AG08395 (cell line): ENCODE measurements at regions not wholly inside any gene's neighbourhood (a gene's known extent, or its start where the extent isn't known, plus 50 kb on each side); places are given as distances from the start of the nearest gene placed in this dataset.

Source experiments
- DNase-seq: peaks from one replicate; pipeline ENCODE4 v3.0.0; 2012; ENCODE audit warnings: mixed read lengths, low spot score

DNA sequence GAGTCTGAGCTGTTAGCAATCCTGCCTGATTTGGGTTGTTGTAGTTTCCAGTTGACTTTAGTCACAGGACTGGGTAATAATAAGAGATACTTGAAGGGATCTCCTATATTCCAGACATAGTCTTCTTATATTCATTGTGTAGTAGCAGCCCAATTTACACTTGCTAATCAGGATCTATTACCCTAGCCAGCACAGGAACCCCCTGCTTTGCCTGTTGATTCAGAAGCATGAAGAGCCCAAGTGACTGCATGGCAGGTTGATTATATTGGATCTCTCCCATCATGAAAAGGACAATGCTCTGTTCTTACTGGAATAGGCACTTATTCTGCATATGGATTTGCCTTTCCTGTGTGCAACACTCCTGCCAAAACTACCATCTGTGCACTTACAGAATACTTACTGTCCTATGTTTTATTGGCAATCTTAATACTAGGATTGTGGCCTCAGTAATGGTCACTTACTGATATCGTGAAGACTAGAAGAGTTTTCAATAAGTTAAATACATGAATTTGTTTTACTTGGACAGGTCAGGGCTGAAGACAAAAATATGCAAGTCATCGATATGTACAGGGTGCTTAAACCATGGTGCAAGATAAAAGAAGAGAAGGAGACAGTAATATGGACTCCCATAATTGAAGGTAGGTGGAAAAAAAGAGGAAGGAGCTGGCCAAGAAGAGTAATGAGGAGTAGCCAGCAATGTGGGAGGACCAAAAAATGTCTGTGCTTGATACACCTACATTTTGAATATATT, 304.1 kb downstream of the MCTP2 start:
- DNase-seq, result no peak

DNA sequence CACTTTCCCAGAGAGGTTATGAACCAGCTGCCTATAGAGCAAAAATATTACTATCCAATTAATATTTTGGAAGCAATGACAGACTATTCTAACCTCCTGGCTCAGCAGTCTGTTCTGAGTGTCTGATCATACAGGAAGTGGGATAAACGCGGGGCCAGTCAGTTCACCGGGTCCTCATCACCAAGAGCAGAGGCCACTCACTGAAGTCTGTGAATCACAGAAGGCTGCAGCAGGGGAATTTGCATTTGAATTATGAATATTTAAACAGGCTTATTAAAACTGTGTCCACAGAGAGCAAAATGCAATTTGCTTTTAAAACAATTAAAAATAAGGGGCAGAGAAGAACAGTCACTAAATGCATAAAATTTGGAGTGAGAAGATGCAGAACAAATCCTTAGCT, 305.2 kb downstream of the MCTP2 start:
- DNase-seq, result no peak

DNA sequence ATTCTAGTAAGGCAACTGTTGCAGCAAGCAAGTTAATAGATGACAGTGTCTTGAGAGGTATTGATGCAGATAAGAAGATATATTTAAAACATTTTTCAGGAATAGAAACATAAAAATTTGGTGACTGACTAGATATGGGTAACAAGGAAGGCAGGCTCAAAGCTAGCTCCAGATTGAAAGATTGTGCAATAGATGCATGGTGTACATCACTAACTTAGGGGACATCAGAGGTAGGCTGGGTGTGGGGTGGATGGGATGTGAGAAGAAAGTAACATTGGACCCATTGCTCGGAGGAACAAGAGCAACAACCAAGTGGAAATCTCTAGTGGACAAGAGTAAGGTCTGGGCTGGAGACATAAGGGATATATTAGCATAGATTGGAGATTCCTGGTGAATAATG, 306.9 kb downstream of the MCTP2 start:
- DNase-seq, result no peak

DNA sequence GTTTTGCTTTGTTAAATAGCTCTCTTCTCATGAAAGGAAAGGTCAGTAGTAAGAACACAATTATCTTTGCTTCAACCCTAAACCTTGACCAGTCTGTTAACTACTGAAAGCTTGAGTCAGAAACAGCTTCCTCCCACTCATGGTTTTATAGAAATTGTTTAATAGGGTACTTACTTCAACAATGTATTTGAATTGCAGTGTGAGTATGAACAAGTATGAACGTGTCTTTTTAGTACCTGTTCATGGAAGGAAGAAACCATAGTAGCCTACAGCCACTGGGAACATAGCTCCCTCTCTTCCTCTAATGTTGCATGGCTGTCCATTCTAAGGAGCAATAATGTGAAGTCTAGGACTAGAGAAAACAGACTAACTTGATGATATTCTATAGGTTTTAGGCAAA, 311.0 kb downstream of the MCTP2 start:
- DNase-seq, result no peak

DNA sequence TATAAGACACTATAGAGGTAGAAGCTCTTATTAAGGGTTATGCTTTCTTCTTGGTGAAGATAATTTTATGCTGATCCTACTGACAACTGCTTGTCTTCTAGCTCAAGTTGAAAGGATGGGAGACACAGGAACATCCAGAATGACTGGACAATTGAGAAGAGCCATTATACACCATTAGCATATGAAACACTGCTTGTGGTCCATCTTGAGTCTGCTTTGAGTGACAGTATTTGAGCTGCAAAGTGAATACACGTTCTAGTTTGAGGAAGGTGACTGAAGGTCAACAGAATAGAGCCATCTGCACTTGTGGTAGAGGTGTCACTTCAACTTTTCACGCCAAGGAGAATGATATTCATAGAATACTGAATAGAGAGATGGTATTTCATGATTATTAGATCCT, 315.4 kb downstream of the MCTP2 start:
- DNase-seq, result no peak

DNA sequence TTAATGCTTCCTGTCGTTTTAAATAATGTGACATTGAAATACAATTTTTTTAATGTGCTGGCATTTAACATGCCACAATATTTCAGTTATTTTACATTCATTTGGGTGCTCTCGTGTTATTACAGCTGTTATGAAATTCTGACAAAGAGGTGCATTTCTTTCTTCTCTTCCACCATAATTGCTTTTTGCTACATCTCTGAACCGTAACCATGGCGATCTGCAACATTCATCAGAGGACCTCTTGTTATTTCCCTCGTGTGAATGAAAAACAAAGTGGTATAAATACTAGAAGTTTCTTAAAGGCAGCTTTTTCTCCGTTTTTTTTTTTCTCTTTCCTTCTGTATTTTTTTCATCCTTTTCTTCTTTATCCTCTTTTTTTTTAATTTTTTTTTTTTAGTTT, 316.4 kb downstream of the MCTP2 start:
- no peak for DNase-seq

DNA sequence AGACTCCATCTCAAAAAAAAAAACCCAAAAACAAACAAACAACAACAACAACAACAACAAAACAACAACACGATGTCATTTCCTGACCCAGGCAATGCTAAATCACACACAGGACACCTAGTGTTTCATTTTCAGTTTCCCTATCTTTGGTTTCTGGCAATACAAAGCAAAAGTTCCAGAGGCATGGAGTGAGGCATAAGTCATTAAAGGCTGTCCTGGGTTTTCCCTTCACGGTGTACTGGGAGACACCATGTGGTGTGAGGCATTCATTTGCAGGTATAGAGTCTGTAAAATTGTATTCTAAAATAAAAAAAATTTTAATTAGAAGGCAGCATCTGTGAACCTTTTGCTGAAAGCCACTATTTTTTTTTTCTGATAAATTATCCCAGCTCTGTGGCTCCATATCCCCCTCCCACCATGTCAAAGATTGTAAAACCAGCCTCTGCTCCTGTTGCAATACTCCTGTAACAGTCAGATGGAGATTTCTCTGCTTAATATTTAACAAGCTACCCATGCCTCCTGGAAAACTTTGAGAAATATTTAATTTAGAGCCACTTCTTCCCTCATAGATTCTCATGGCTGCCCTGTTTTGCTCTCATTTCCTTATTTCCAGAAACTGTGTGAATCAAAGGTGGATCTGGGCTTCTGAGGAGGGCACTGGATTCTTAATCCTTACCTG, 324.6 kb downstream of the MCTP2 start:
- DNase-seq, result no peak

DNA sequence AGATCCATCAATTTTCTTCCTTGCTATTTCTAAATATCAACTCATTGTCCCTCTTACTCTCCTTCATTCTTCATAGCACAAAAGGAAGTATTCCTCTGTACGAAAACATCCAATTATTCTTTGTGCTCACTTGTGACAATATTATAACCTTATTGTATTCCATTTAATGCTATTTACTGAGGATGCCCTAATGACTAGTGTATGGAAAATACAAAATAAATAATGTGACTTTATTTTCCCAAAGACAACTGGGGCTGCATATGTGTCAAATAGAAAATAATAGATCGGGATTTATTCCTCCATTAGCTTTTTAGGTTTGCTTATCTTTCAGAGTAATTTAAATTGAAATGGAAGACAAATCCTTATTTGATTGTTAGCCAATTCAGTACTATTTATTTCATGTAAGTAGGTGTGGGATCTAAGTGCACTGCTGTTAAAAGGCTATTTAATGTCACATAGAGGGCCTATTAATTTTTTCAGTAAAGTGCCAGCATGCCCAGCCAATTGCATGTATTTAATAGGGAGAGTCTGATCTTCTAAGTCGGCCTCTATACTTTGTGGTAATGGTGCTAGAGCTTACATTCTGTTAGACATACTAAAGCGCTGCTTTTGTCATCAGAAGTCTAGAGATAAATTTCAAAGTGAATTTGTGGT, 329.8 kb downstream of the MCTP2 start:
- DNase-seq, result no peak

DNA sequence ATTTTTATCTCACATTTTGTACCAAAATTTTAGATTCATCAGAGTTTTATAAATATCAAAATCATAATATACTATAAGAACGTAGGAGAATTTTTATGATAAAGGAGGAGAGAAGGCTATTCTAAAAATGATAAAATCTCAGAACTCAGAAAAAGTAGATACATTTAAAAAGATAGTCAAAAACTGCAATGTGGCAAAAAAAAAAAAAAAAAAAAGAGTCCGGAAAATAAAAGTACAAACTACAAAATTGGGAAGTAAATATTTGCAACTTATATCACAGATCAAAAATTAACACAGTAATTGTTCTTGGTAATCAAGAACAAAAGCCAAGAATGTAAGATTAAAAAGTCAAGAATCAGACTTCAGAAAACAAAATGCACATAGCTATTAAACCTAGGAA, 332.1 kb downstream of the MCTP2 start:
- DNase-seq, result no peak

DNA sequence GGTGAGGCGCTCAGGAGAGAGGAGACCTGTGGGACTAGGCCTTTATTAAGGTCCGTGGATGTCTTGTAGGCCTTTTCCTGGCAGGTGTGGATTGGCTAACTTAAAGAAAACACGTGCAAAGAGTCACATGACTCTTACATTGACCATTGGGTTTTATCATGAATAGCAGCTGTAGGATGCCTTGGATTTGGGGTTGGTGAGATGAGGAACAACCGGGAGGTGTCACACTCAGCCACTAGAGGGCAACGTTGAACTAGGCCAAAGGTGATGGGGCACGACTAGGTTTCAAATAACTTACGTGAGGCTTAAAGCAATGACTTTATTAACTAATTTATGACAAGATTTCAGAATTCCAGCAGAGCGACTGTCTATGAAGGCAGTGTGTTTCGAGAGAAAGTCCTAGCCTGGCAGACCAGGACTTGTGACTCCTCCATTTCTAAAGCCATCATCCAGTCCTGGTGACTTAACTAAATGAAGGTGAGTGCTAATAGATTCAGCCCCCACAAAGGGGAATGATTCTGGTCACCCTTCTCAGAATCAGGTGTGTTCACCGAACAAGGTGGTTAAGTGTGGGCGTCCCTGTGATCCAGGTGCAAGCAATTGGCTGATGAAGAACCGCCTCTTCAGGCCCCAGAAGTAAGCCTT, 345.6 kb downstream of the MCTP2 start:
- no peak for DNase-seq

DNA sequence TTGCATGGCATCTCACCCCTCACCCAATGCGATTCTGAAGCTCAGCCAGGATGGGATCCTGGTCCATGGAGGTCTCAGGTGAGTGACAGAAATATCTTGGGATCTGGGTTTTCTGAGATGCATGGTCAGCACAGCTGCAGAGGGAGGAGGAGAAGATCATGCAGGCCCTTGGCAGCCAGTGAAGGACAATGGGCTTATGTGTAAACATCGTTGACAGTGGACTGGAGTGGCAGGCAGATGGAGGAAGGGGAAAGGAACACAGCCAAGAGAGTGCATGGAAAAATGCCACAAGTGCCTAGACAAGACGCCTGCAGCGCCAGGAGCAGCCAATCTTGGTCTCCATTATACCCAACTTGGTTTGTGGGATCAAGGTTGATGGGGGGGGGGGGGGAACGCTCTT, 347.9 kb downstream of the MCTP2 start:
- DNase-seq, result no peak

DNA sequence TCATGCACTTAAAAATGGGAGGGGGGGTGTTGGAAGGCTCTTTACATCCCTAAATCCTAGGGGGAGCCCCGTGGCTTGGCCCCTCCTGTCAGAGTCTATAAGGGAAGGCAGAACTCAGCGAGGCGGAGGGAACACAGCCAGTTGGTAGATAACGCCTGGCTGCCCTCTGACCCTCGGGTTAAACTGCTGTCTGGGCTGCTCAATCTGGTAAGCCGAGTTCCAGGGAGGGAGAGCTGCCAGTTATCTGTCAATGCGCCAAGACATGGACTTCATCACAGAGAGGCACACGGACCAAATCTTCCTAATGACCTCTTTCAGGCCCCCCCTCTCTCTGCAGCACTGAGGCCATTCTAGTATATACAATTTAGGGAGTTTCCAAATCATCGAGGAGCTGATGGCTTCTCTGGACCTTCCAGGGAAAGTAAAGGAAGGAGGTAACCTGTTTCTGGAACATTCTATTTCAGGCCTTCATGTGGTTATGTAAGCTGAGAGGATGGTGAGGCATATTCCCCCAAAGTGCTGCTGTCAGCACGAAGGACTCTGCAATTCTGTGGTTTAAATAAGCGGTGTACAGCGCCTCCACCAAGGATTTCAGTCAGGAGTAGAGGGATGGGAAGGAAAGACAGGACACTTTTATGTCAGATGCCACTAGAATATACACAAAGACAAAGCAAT, 349.0 kb downstream of the MCTP2 start:
- DNase-seq, result no peak

DNA sequence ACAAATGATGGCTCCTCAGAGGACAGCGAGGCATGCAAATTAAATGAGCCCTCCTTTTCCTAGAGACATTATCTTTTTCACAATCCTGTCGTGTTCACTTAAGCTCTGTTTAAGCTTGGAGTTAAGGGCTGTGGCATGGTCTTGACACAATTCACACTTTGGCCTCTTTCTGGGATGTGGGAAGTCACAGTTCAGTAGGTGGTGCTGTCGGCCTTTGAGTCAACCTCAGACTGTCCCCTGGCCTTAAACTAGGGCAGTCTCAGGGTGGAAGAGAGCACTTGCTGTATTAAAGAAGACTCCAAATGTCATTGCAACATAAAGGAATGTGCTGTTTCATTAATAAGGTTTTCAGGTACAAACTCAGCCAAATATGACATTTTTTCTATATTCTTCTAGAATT, 351.0 kb downstream of the MCTP2 start:
- no peak for DNase-seq

DNA sequence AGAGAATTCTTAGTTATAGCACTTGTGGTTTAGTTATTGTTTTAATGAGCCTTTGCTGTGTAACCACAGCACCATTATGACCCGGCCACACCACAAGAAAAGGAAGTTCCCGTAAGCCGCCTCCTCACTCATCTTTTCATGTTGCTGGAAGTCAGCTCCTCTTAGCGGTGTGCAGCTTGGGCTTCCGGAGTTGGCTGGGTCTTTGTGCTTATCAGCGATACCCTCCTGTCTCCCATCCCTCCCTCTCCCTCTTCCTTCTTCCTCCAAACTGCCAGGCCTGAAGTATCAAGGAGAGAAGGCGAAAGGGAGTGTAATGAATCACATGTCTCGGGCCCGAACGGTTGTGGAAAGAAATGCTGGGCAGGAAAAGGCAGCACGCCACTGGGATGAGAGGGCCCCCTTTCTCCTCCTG, 353.5 kb downstream of the MCTP2 start:
- DNase-seq, result no peak

DNA sequence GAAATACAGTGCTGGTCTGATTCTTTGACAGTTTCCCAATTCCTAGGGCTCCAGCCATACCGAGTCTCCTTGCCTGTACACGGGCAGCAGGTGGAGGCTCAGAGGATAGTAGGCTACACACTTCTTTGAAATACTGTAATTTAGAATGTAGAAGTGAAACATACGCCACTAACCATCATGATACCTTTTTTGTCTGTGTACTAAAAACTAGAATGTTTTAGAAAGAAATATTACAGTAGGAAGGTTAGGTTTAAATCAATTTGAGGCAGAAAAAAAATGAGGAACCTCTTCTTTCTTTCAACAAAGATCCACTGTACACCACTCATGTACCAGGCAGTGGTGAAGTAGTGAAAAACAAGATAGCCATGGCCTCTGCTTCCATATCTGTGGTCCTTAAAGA, 354.7 kb downstream of the MCTP2 start:
- no peak for DNase-seq

DNA sequence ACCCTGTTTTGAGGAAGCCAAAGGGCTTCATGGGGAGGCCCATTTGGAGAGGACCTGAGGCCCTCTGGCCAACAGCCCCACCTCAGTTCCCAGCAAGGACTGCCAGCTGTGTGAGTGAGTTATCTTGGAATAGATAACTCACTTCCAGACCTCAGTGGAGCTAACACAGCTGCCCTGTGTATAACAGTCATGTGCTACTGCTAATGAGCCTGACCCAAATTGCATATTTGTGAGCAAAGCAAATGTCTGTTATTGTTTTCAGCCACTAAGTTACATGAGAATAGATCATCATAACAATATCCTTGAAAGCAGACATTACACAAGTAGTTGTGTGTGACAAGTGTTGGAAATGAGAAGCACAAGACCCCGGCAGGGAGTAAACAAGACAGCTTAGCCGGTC, 355.8 kb downstream of the MCTP2 start:
- DNase-seq, result no peak

DNA sequence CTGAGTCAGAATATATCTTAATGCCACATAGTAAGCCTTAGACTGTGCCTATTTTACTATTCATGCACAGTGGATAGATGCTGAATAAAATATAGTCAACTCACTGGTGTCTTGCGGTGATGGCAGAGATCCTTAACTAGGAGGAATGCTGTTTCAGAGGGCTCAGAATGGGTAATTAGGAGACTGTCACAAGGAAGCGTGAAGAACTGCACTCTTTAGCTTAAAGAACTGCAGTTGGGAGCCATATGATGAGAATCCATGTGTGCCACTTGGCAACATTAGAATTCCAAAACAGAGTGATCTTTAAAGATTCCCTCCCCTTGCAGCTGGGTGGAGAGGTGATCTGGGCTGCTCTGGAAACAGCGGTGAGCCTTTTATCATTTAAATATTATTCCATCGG, 357.6 kb downstream of the MCTP2 start:
- no peak for DNase-seq

DNA sequence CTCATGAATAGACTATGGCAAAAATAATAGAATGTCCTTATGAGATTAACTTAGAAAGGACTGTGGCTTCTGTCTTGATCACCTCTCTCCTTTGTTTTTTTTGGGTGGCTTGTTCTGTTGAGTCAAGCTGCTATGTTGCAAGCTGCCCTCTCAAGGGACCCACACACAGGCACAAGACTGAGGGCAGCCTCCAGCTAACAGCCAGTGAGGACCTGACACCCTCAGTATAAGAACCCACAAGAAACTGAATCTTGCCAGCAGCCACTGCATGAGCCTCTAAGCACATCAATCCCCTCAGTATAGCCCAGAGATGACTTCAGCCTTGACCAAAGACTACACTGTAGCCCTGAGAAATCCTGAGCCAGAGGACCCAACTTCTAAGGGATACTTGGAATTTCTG, 361.1 kb downstream of the MCTP2 start:
- no peak for DNase-seq

DNA sequence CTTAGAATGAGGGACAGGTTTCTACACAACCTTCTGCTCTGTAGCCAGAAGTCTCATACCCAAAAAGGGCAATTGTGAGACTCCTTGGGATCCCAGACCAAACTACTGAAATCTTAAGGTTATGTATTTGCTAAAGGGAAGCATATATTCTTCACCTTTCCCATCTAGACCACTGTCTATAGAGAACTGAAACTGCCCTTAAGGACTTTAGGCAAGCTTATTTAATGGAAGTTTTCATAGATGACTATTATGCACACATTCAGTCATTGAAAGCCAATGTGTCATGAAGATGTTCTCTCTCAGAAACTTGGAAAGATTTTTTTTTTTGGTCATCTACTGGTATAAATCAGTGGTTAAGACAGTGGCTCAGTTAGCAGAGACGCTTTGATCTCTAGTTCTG, 365.3 kb downstream of the MCTP2 start:
- no peak for DNase-seq

DNA sequence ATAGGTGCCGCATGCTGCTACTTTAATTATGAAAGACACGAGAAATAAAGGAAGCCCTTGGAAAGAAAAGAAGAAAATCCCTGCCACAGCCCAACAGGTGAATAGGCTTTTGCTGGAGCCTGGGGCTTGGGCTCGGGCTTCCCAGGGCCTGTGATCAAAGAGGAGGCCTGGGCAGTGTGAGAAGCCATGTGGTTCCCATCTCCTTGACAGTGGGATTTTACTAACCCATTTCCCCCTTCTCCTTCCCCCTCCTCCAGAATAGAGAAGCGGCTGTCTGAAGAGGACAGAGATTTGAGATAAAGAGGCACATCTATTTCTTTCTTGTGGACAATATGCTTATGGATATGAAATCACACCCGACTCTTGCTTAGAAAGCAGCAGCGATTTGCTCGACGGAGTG, 369.1 kb downstream of the MCTP2 start:
- no peak for DNase-seq

DNA sequence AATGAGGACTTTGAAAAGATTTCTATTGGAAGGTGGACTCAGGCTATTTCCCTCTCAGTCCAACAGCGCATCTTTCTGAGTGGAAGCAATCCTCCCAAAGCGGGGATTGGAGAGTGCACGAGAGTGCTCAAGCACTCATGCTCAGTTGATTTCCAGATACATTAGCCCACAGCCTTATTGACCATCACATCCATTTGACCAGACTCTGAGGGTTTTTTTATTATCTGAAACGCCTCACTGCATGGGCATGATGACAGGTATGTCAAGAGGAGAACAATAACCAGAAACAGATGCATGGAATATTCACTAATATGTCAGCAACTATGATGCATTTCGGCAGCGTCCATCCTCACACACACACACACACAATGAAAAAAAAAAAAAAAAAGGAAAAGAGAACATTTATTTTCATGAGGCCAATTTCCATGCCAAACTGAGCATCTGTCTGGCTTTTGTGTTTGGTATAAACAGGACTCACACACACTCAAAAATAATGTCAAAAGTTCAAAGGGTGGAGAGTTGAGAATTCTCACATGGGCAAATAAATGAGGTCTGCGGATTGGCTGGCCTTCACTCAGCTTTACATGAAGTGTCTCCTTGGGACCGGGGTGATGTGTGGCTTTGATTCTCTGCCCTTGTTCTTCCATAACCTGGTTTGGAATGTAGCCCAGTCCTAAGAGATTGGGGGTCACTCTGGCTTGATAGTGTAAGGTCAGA, 371.6 kb downstream of the MCTP2 start:
- no peak for DNase-seq

DNA sequence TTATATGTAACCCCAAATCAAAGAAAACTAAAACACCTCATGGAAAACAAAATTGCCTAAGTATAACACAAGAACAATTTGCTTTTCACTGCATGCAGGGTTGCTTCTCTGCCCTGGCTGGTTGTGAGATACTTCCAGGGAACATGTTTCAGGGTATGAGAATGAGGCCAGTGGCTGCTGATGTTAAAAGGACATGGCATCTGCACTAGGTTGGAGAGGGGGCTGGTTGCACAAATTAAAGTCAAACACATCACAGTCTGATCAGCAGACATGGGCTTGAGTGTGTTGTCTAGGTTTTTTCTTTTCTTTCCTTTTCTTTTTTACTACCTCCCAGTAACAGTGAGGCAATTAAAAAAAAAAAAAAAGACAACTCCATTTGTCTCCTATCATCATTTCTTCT, 374.9 kb downstream of the MCTP2 start:
- no peak for DNase-seq
